GM12865 (cell line): ENCODE measurements at regions not wholly inside any gene's neighbourhood (a gene's known extent, or its start where the extent isn't known, plus 50 kb on each side); places are given as distances from the start of the nearest gene placed in this dataset.

ENCODE experiments used
- DNase-seq: peaks from one replicate; pipeline ENCODE4 v3.0.0; 2010; ENCODE audit warnings: low read depth
- H3K4me3 ChIP-seq: 2 replicates; pipeline ENCODE4 v1.5.1; 2011; ENCODE audit warnings: mild to moderate bottlenecking, low read depth, low read length, control low read depth
- CTCF ChIP-seq: IDR thresholded peaks from 2 replicates; pipeline ENCODE4 v1.5.1; 2011; ENCODE audit warnings: low read length, control low read depth, low read depth, inconsistent platforms; ENCODE audit not compliant: insufficient read depth; ENCODE audit errors: missing control alignments

GRCh38 chr3:23656199-23656598 lies 149.6 kb upstream of the UBE2E1 start:
- no peak for DNase-seq
- no peak overlapping the region for H3K4me3 ChIP-seq
- no peak for TF ChIP-seq CTCF

GRCh38 chr3:23656821-23657220 lies 148.9 kb upstream of the UBE2E1 start:
- H3K4me3 ChIP-seq, result no peak overlapping the region
- TF ChIP-seq CTCF, result no peak
- no peak for DNase-seq

- no peak for DNase-seq
- no peak for TF ChIP-seq CTCF
- H3K4me3 ChIP-seq, result no peak overlapping the region
Measured at GRCh38 chr3:23657647-23658046, 148.1 kb upstream of the UBE2E1 start.

- TF ChIP-seq CTCF, result no peak
- peak; percentile 69 for DNase-seq
- peak overlapping the region; percentile 15; the same call in 1 of the 2 replicates for H3K4me3 ChIP-seq
Measured at GRCh38 chr3:23659274-23659673, 146.5 kb upstream of the UBE2E1 start.

GRCh38 chr3:23659840-23660430 lies 145.8 kb upstream of the UBE2E1 start:
- TF ChIP-seq CTCF, result no peak
- DNase-seq, result no peak
- no peak overlapping the region for H3K4me3 ChIP-seq

GRCh38 chr3:23662079-23662617 lies 143.6 kb upstream of the UBE2E1 start:
- H3K4me3 ChIP-seq, result no peak overlapping the region
- peak; percentile 30 for DNase-seq
- no peak for TF ChIP-seq CTCF

GRCh38 chr3:23663246-23663645 lies 142.5 kb upstream of the UBE2E1 start:
- H3K4me3 ChIP-seq, result no peak overlapping the region
- TF ChIP-seq CTCF, result no peak

More at GRCh38 chr3:23663246-23663645, 142.5 kb upstream of the UBE2E1 start:
- no peak for DNase-seq
